ENCODE measurements at regions not wholly inside any gene's neighbourhood (a gene's known extent, or its start where the extent isn't known, plus 50 kb on each side); places are given as distances from the start of the nearest gene placed in this dataset.
"Not testable (repeated sequence)": the region's sequence is repeated elsewhere in the genome, so short reads cannot be mapped to it uniquely, and the experiment has no call there.

GRCh38 chr15:92805080-92805690 is 94.9 kb upstream of the CHD2 start:
- 91 to 94% methylated on average over 8 to 9 of the region's 10 CpGs for WGBS, 2 experiments (ENCODE audit: insufficient coverage in 1 of 2, insufficient read length in 1 of 2)
- no peak overlapping the region for H3K4me3 Mint-ChIP-seq
- H3K36me3 ChIP-seq (ENCODE audit: control insufficient read depth, insufficient read depth, low read length): no peaks in the 10 kb centered on the region
- H3K36me3 Mint-ChIP-seq (ENCODE audit: low read depth): peaks cover 11% of the 10 kb centered on the region
- no peak for TF ChIP-seq CTCF (conservative IDR thresholded peaks at IDR 0.05)
- peaks cover 16% of the 10 kb centered on the region for H3K4me1 Mint-ChIP-seq
- no peak overlapping the region for H3K4me3 ChIP-seq (ENCODE audit: low read length)
- H3K9me3 ChIP-seq (ENCODE audit: control insufficient read depth, low read length): no peaks in the 10 kb centered on the region
- no peak overlapping the region for H3K9ac ChIP-seq (ENCODE audit: extremely low read depth, low read length, poor library complexity, severe bottlenecking)
- no peak overlapping the region for H3K27ac Mint-ChIP-seq
- H3K4me1 ChIP-seq (ENCODE audit: control insufficient read depth, insufficient read depth, low read length): no peaks in the 10 kb centered on the region
- H3K27ac ChIP-seq (ENCODE audit: low read depth, low read length): no peak overlapping the region
- H3K9me3 Mint-ChIP-seq: no peaks in the 10 kb centered on the region
- no peak for DNase-seq
- no peaks in the 10 kb centered on the region for H3K27me3 ChIP-seq (ENCODE audit: control insufficient read depth, insufficient read depth, low read length, poor library complexity, severe bottlenecking)
- H3K27me3 Mint-ChIP-seq (ENCODE audit: insufficient read depth): no peaks in the 10 kb centered on the region

- H3K4me1 Mint-ChIP-seq: peaks cover 25% of the 10 kb centered on the region
- not testable (repeated sequence) for H3K4me1 ChIP-seq (ENCODE audit: control insufficient read depth, insufficient read depth, low read length); H3K27me3 ChIP-seq (ENCODE audit: control insufficient read depth, insufficient read depth, low read length, poor library complexity, severe bottlenecking); H3K9me3 ChIP-seq (ENCODE audit: control insufficient read depth, low read length); H3K4me3 ChIP-seq (ENCODE audit: low read length); H3K27ac Mint-ChIP-seq; H3K36me3 Mint-ChIP-seq (ENCODE audit: low read depth); H3K27ac ChIP-seq (ENCODE audit: low read depth, low read length); H3K36me3 ChIP-seq (ENCODE audit: control insufficient read depth, insufficient read depth, low read length); H3K9me3 Mint-ChIP-seq; H3K4me3 Mint-ChIP-seq; H3K27me3 Mint-ChIP-seq (ENCODE audit: insufficient read depth); H3K9ac ChIP-seq (ENCODE audit: extremely low read depth, low read length, poor library complexity, severe bottlenecking); DNase-seq
- WGBS, 2 experiments (ENCODE audit: insufficient coverage in 1 of 2, insufficient read length in 1 of 2): 96 to 98% methylated on average over 9 to 11 of the region's 11 CpGs
Observed at GRCh38 chr15:92806171-92806570, 94.0 kb upstream of the CHD2 start.

- Histone ChIP-seq H3K9ac (ENCODE audit: extremely low read depth, low read length, poor library complexity, severe bottlenecking) (no peak overlapping the region), H3K9me3 (ENCODE audit: control insufficient read depth, low read length) (no peaks in the 10 kb centered on the region), H3K4me3 (ENCODE audit: low read length) (no peak overlapping the region), H3K27me3 (ENCODE audit: control insufficient read depth, insufficient read depth, low read length, poor library complexity, severe bottlenecking) (no peaks in the 10 kb centered on the region), H3K27ac (ENCODE audit: low read depth, low read length) (no peak overlapping the region), H3K36me3 (ENCODE audit: control insufficient read depth, insufficient read depth, low read length) (no peaks in the 10 kb centered on the region), H3K4me1 (ENCODE audit: control insufficient read depth, insufficient read depth, low read length) (no peaks in the 10 kb centered on the region)
- DNase-seq: no peak
- Mint-ChIP-seq H3K36me3 (ENCODE audit: low read depth) (peaks cover 8% of the 10 kb centered on the region), H3K4me1 (peaks cover 25% of the 10 kb centered on the region), H3K27me3 (ENCODE audit: insufficient read depth) (no peaks in the 10 kb centered on the region), H3K27ac (no peak overlapping the region), H3K9me3 (no peaks in the 10 kb centered on the region), H3K4me3 (no peak overlapping the region)
- 90 to 91% methylated on average over 13 to 16 of the region's 17 CpGs for WGBS, 2 experiments (ENCODE audit: insufficient coverage in 1 of 2, insufficient read length in 1 of 2)
- TF ChIP-seq CTCF (conservative IDR thresholded peaks at IDR 0.05): no peak
Observed at GRCh38 chr15:92806763-92807162, 93.4 kb upstream of the CHD2 start.

Measured in endodermal cell (in vitro differentiated cells).